ENCODE measurements at regions not wholly inside any gene's neighbourhood (a gene's known extent, or its start where the extent isn't known, plus 50 kb on each side); places are given as distances from the start of the nearest gene placed in this dataset.

- no peak for TF ChIP-seq CTCF (conservative IDR thresholded peaks at IDR 0.05; ENCODE audit: low read depth, low read length)
- TF ChIP-seq RFX5 (IDR thresholded peaks at IDR 0.05; ENCODE audit: low read depth, low read length), result no peak
- TF ChIP-seq RAD21 (IDR thresholded peaks at IDR 0.05; ENCODE audit: low read length), result no peak
- no peak for TF ChIP-seq MAFK (IDR thresholded peaks at IDR 0.05; ENCODE audit: low read depth, low read length)
- no peak for TF ChIP-seq RCOR1 (IDR thresholded peaks at IDR 0.05; ENCODE audit: insufficient replicate concordance, low read length)
- no peak for TF ChIP-seq POLR2A (IDR thresholded peaks at IDR 0.05; ENCODE audit: low read depth, low read length)
- no peak for TF ChIP-seq BHLHE40 (IDR thresholded peaks at IDR 0.05; ENCODE audit: low read depth, low read length)
- no peak for TF ChIP-seq USF2 (IDR thresholded peaks at IDR 0.05; ENCODE audit: low read depth, low read length)
- no peak for TF ChIP-seq FOS (IDR thresholded peaks at IDR 0.05; ENCODE audit: low read depth, low read length)
- no peak for TF ChIP-seq MAZ (IDR thresholded peaks at IDR 0.05; ENCODE audit: borderline replicate concordance, low read depth, low read length)
- TF ChIP-seq ELK1 (IDR thresholded peaks at IDR 0.05; ENCODE audit: borderline replicate concordance, low read depth, low read length), result no peak
These were observed 249.2 kb downstream of the MID1IP1 start for GRCh38 chrX:39050427-39050826.

Measured in IMR-90 (cell line).